H9 (cell line): ENCODE measurements at regions not wholly inside any gene's neighbourhood (a gene's known extent, or its start where the extent isn't known, plus 50 kb on each side); places are given as distances from the start of the nearest gene placed in this dataset.

ENCODE experiments used
- DNase-seq: peaks from one replicate; pipeline ENCODE4 v3.0.0-alpha.2; 2017
- H2AFZ ChIP-seq: one replicate; pipeline ENCODE4 v1.6.1; 2013; ENCODE audit warnings: mild to moderate bottlenecking, low read length, control low read depth, moderate library complexity
- H2AK5ac ChIP-seq: 2 replicates; pipeline ENCODE4 v1.6.1; 2013; ENCODE audit warnings: low read length, control low read depth, mixed read lengths; ENCODE audit not compliant: insufficient read length
- H2BK120ac ChIP-seq: one replicate; pipeline ENCODE4 v1.6.1; 2013; ENCODE audit warnings: low read depth, mild to moderate bottlenecking, low read length, control low read depth, inconsistent platforms; ENCODE audit not compliant: poor library complexity, severe bottlenecking
- H2BK12ac ChIP-seq: 2 replicates; pipeline ENCODE4 v1.6.1; 2013; ENCODE audit warnings: low read length, control low read depth, mixed read lengths, low read depth; ENCODE audit not compliant: insufficient read length
- H2BK15ac ChIP-seq: 2 replicates; pipeline ENCODE4 v1.6.1; 2013; ENCODE audit warnings: low read depth, low read length, control low read depth
- H2BK20ac ChIP-seq: one replicate; pipeline ENCODE4 v1.6.1; 2013; ENCODE audit warnings: low read depth, mild to moderate bottlenecking, low read length, control low read depth, inconsistent platforms; ENCODE audit not compliant: poor library complexity, severe bottlenecking
- H2BK5ac ChIP-seq: 2 replicates; pipeline ENCODE4 v1.6.1; 2013; ENCODE audit warnings: low read length, control low read depth, mixed read lengths; ENCODE audit not compliant: insufficient read length
- H3K14ac ChIP-seq: 2 replicates; pipeline ENCODE4 v1.6.1; 2013; ENCODE audit warnings: low read length, control low read depth; ENCODE audit not compliant: insufficient read depth
- H3K18ac ChIP-seq: 2 replicates; pipeline ENCODE4 v1.6.1; 2013; ENCODE audit warnings: low read depth, mild to moderate bottlenecking, mixed read lengths, low read length, control low read depth; ENCODE audit not compliant: insufficient read length
- H3K23ac ChIP-seq: 2 replicates; pipeline ENCODE4 v1.6.1; 2013; ENCODE audit warnings: low read length, control low read depth, mixed read lengths, low read depth; ENCODE audit not compliant: insufficient read length
- H3K23me2 ChIP-seq: 2 replicates; pipeline ENCODE4 v1.6.1; 2013; ENCODE audit warnings: low read depth, mild to moderate bottlenecking, mixed read lengths, low read length, control low read depth; ENCODE audit not compliant: insufficient read length, poor library complexity, severe bottlenecking
- H3K27ac ChIP-seq: 2 replicates; pipeline ENCODE4 v1.5.1; 2013; ENCODE audit warnings: low read length, control low read depth, mixed read lengths, low read depth; ENCODE audit not compliant: insufficient read length
- H3K27me3 ChIP-seq: 2 replicates; pipeline ENCODE4 v1.6.1; 2013; ENCODE audit warnings: low read length, control low read depth, inconsistent platforms; ENCODE audit not compliant: insufficient read depth
- H3K4ac ChIP-seq: 2 replicates; pipeline ENCODE4 v1.6.1; 2013; ENCODE audit warnings: low read depth, mild to moderate bottlenecking, control low read depth, inconsistent platforms, low read length, moderate library complexity
- H3K4me1 ChIP-seq: 2 replicates; pipeline ENCODE4 v1.6.1; 2013; ENCODE audit warnings: low read length, control low read depth, inconsistent platforms; ENCODE audit not compliant: insufficient read depth
- H3K4me2 ChIP-seq: 2 replicates; pipeline ENCODE4 v1.6.1; 2013; ENCODE audit warnings: low read length, control low read depth, mixed read lengths; ENCODE audit not compliant: insufficient read length, insufficient read depth
- H3K56ac ChIP-seq: 2 replicates; pipeline ENCODE4 v1.6.1; 2013; ENCODE audit warnings: low read depth, mild to moderate bottlenecking, mixed read lengths, low read length, control low read depth; ENCODE audit not compliant: insufficient read length
- H3K79me1 ChIP-seq: 2 replicates; pipeline ENCODE4 v1.6.1; 2013; ENCODE audit warnings: low read depth, mild to moderate bottlenecking, moderate library complexity, low read length, control low read depth, inconsistent platforms; ENCODE audit not compliant: insufficient read depth, poor library complexity, severe bottlenecking
- H3K79me2 ChIP-seq: 2 replicates; pipeline ENCODE4 v1.6.1; 2013; ENCODE audit warnings: low read length, control low read depth, inconsistent platforms; ENCODE audit not compliant: insufficient read depth
- H3K9ac ChIP-seq: 2 replicates; pipeline ENCODE4 v1.6.1; 2013; ENCODE audit warnings: low read length, control low read depth, mixed read lengths; ENCODE audit not compliant: insufficient read length; ENCODE audit errors: extremely low read depth
- H3K9me3 ChIP-seq: one replicate; pipeline ENCODE4 v1.6.1; 2013; ENCODE audit warnings: low read depth, low read length, inconsistent platforms; ENCODE audit not compliant: control insufficient read depth
- H3T11ph ChIP-seq: one replicate; pipeline ENCODE4 v1.6.1; 2013; ENCODE audit warnings: mild to moderate bottlenecking, low read length, control low read depth, inconsistent platforms
- H4K20me1 ChIP-seq: one replicate; pipeline ENCODE4 v1.6.1; 2013; ENCODE audit not compliant: control insufficient read depth, insufficient read length, insufficient read depth
- H4K5ac ChIP-seq: 2 replicates; pipeline ENCODE4 v1.6.1; 2013; ENCODE audit warnings: low read depth, mild to moderate bottlenecking, mixed read lengths, low read length, control low read depth; ENCODE audit not compliant: insufficient read length
- H4K8ac ChIP-seq: replicated peaks from 2 replicates; pipeline ENCODE4 v1.6.1; 2013; ENCODE audit warnings: low read length, control low read depth, mixed read lengths, low read depth; ENCODE audit not compliant: insufficient read length
- H4K91ac ChIP-seq: 2 replicates; pipeline ENCODE4 v1.6.1; 2013; ENCODE audit warnings: low read depth, mild to moderate bottlenecking, moderate library complexity, mixed read lengths, low read length, control low read depth; ENCODE audit not compliant: insufficient read length
- H3K27ac Mint-ChIP-seq, 3 experiments: 2 replicates in 2 of 3; 3 replicates in 1 of 3; pipeline ENCODE4 v1.8.0; 2020 to 2021; ENCODE audit warnings: mixed read lengths in 3 of 3, mild to moderate bottlenecking in 1 of 3, moderate library complexity in 1 of 3
- H3K27me3 Mint-ChIP-seq: 2 replicates; pipeline ENCODE4 v1.8.0; 2021; ENCODE audit warnings: low read depth, mild to moderate bottlenecking, moderate library complexity, mixed read lengths
- H3K36me3 Mint-ChIP-seq, 3 experiments: 2 replicates in 2 of 3; 3 replicates in 1 of 3; pipeline ENCODE4 v1.8.0; 2020 to 2021; ENCODE audit warnings: low read depth in 3 of 3, mixed read lengths in 3 of 3; ENCODE audit not compliant: insufficient read depth in 1 of 3
- H3K4me1 Mint-ChIP-seq, 2 experiments: 2 replicates each; pipeline ENCODE4 v1.8.0; 2020; ENCODE audit warnings: mixed read lengths in 2 of 2
- H3K4me3 Mint-ChIP-seq, 2 experiments: 2 replicates in 1 of 2; 3 replicates in 1 of 2; pipeline ENCODE4 v1.8.0; 2020 to 2021; ENCODE audit warnings: mild to moderate bottlenecking in 2 of 2, mixed read lengths in 2 of 2, moderate library complexity in 1 of 2
- H3K9me3 Mint-ChIP-seq, 2 experiments: 2 replicates in 1 of 2; 3 replicates in 1 of 2; pipeline ENCODE4 v1.8.0; 2020; ENCODE audit warnings: mild to moderate bottlenecking in 2 of 2, mixed read lengths in 2 of 2, moderate library complexity in 1 of 2
- WGBS: extraction: QIAGEN DNeasy Blood & Tissue Kit; methylation state at CpG from one replicate; pipeline ENCODE4 v1.1.7; 2013; ENCODE audit warnings: missing lambda C conversion rate, low lambda C conversion rate, mixed read lengths; ENCODE audit not compliant: insufficient read length; ENCODE audit errors: extremely low coverage; 5-methylcytosine and 5-hydroxymethylcytosine counted together
- TF ChIP-seq, protein P1 (sequence below): fragments of 200-600 bp; sonication (generic); conservative IDR thresholded peaks from 3 replicates; pipeline ENCODE4 v1.8.0; 2021; ENCODE audit warnings: antibody characterized with exemption, mild to moderate bottlenecking

- Histone ChIP-seq H3K79me1 (no peaks in the 10 kb centered on the region), H4K91ac (no peak overlapping the region), H2BK5ac (no peak overlapping the region), H3K9ac (no peak overlapping the region), H3T11ph (no peak overlapping the region), H3K4me2 (no peak overlapping the region), H4K8ac (no peak overlapping the region), H2BK15ac (no peak overlapping the region), H3K79me2 (no peaks in the 10 kb centered on the region), H4K20me1 (no peaks in the 10 kb centered on the region), H4K5ac (no peak overlapping the region), H3K18ac (no peak overlapping the region), H3K56ac (no peak overlapping the region), H2BK20ac (no peak overlapping the region), H3K14ac (no peak overlapping the region), H3K4me1 (no peaks in the 10 kb centered on the region), H3K4ac (no peak overlapping the region), H3K9me3 (no peaks in the 10 kb centered on the region), H3K23ac (no peak overlapping the region), H3K27ac (no peak overlapping the region), H2AK5ac (no peak overlapping the region), H2AFZ (no peak overlapping the region), H2BK12ac (no peak overlapping the region), H3K23me2 (no peaks in the 10 kb centered on the region), H3K27me3 (no peaks in the 10 kb centered on the region), H2BK120ac (no peak overlapping the region)
- Mint-ChIP-seq H3K4me3 (no peak overlapping the region), H3K9me3 (peaks cover 2 to 3% of the 10 kb centered on the region in 2 experiments; a peak in 2 of 5 replicates), H3K36me3 (peaks cover 0 to 9% (median 0%) of the 10 kb centered on the region in 3 experiments; a peak in 1 of 7 replicates), H3K4me1 (peaks cover 0 to 4% of the 10 kb centered on the region in 2 experiments; a peak in 2 of 4 replicates), H3K27me3 (no peaks in the 10 kb centered on the region), H3K27ac (no peak overlapping the region)
- TF ChIP-seq, protein P1, sequence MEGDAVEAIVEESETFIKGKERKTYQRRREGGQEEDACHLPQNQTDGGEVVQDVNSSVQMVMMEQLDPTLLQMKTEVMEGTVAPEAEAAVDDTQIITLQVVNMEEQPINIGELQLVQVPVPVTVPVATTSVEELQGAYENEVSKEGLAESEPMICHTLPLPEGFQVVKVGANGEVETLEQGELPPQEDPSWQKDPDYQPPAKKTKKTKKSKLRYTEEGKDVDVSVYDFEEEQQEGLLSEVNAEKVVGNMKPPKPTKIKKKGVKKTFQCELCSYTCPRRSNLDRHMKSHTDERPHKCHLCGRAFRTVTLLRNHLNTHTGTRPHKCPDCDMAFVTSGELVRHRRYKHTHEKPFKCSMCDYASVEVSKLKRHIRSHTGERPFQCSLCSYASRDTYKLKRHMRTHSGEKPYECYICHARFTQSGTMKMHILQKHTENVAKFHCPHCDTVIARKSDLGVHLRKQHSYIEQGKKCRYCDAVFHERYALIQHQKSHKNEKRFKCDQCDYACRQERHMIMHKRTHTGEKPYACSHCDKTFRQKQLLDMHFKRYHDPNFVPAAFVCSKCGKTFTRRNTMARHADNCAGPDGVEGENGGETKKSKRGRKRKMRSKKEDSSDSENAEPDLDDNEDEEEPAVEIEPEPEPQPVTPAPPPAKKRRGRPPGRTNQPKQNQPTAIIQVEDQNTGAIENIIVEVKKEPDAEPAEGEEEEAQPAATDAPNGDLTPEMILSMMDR: no peak
- no peak for DNase-seq
- no CpG with 5 or more reads among the region's 1 CpG for WGBS
Measured at GRCh38 chr1:187733232-187733631, 904.5 kb downstream of the PLA2G4A start.
